K562 (cell line): ENCODE measurements at regions not wholly inside any gene's neighbourhood (a gene's known extent, or its start where the extent isn't known, plus 50 kb on each side); places are given as distances from the start of the nearest gene placed in this dataset.

Experiments used
- CBX3 ChIP-seq, 2 experiments: IDR thresholded peaks; 1 replicate in 1 of 2; 2 replicates in 1 of 2; pipeline ENCODE4 v1.6.1; 2012; ENCODE audit warnings: inconsistent platforms in 2 of 2, low read length in 2 of 2, borderline replicate concordance in 1 of 2, control low read depth in 1 of 2
- FOXP4 ChIP-seq: sonication (generic); formaldehyde crosslinking; IDR thresholded peaks from 2 replicates; pipeline ENCODE4 v1.8.0; 2022; ENCODE audit warnings: mild to moderate bottlenecking, missing genetic modification reagents, borderline replicate concordance
- THRA ChIP-seq: fragments of 450-650 bp; IDR thresholded peaks from 2 replicates; pipeline ENCODE4 v1.6.1; 2017; ENCODE audit warnings: mild to moderate bottlenecking, moderate library complexity
- ZHX1 ChIP-seq: fragments of 150-350 bp; conservative IDR thresholded peaks from 2 replicates; pipeline ENCODE4 v1.6.1; 2014; ENCODE audit warnings: low read length
- ZNF830 ChIP-seq: fragments of 250-450 bp; sonication (Bioruptor Pico); IDR thresholded peaks from 2 replicates; pipeline ENCODE4 v1.5.0; 2021; ENCODE audit warnings: mild to moderate bottlenecking
- TF ChIP-seq, protein P1 (sequence below): fragments of 250-450 bp; sonication (Bioruptor Pico); IDR thresholded peaks from 2 replicates; pipeline ENCODE4 v1.4.0; 2020; ENCODE audit warnings: mild to moderate bottlenecking, moderate library complexity

- TF ChIP-seq FOXP4 = no peak
- TF ChIP-seq CBX3 (IDR thresholded peaks at IDR 0.05; ENCODE audit: borderline replicate concordance in 1 of 2, low read length in 2 of 2) = peak in 1 of 2 experiments; percentile 68; a peak in 1 of 3 replicates
- TF ChIP-seq, protein P1, sequence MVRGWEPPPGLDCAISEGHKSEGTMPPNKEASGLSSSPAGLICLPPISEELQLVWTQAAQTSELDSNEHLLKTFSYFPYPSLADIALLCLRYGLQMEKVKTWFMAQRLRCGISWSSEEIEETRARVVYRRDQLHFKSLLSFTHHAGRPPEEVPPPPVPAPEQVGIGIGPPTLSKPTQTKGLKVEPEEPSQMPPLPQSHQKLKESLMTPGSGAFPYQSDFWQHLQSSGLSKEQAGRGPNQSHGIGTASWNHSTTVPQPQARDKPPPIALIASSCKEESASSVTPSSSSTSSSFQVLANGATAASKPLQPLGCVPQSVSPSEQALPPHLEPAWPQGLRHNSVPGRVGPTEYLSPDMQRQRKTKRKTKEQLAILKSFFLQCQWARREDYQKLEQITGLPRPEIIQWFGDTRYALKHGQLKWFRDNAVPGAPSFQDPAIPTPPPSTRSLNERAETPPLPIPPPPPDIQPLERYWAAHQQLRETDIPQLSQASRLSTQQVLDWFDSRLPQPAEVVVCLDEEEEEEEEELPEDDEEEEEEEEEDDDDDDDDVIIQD (CRISPR knock-in tag) = no peak
- TF ChIP-seq THRA = no peak
- 0 out of 2 replicates have a peak, but pooled peaks have one; percentile 63 for TF ChIP-seq ZHX1
- no peak for TF ChIP-seq ZNF830
Measured at GRCh38 chr5:154610321-154611154, 132.5 kb upstream of the HAND1 start (continued).
